ENCODE measurements at regions not wholly inside any gene's neighbourhood (a gene's known extent, or its start where the extent isn't known, plus 50 kb on each side); places are given as distances from the start of the nearest gene placed in this dataset.
A peak's percentile ranks its signal among the peaks of the same experiment; 100 is the strongest.

GRCh38 chr2:191565120-191565519, 112.8 kb upstream of the NABP1 start:
- no peak for DNase-seq

DNA sequence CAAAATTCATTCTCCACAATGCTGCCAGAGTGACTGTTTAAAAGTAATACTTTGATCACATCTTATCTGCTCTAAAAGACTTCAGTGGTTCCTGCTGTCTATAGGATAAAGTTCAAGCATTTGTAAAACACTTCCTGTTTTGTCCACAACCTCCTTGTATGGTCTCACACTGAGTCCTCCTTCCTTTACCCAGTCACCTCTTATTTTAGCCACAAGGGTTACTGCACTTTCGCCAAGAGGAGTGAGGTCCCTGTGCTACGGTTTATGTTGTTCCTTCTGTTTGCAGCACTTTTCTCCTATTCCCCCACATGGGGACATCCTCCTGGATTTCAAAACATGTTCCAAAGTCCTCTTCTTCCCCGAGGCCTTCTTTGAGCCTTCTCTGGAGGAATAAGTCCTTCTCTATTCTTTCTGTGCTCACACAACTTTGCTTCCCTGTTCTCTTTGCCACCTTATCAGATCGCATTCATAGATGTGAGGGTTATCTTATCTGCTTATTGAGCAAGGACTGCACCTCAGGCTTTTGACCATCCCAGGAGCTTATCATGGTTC, 112.2 kb upstream of the NABP1 start:
- peak; percentile 16 for DNase-seq

DNA sequence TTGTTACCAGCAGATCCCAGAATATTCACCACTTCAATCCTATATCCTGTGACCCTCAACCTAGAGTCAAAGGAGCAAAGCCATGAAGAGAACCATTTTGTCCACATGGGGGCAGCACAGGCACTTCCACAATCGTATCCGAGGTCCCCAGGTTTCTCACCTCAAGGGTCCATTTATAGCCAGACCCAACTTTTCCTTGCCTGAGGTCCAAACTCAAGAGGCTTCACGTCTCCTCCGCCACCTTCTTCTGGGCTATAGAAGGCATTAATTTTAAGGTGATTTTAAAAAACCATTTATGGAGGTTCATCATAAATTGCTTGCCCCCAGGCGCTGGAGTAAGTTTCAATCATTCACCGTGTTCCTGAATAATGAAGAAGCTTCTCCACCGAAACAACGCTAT, 111.6 kb upstream of the NABP1 start:
- peak; percentile 75 for DNase-seq

GRCh38 chr2:191567206-191567605, 110.7 kb upstream of the NABP1 start:
- DNase-seq = no peak

- DNase-seq = no peak
Observed at GRCh38 chr2:191569025-191569424, 108.9 kb upstream of the NABP1 start.

DNA sequence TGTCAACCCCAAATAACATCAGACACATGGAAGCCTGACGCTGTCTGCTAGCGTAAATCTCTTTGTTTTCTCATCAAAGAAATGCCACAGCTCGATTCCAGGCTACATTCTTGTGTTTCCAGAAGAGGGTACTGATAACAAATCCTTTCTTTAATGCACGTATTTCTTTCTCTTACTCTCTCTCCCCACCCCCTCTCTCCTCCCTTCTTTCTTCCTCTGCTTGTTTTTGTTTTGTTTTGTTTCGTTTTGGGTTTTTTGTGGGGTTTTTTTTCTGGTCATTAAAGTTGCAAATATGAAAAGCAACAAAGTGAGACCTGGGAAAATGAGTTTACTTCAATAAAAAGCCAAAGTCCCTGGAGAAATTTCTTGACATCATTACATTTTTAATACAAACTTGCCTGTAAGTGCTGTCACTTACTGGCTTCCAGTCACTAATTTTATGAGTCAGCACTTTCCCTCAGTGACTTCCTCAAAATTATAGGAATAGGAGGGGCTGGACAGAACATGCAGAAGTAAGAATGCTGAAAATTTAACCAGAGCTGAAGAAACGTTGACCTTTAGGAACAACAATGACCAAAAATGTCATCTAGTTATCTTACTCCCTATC, 106.7 kb upstream of the NABP1 start:
- DNase-seq = peak; percentile 61

DNA sequence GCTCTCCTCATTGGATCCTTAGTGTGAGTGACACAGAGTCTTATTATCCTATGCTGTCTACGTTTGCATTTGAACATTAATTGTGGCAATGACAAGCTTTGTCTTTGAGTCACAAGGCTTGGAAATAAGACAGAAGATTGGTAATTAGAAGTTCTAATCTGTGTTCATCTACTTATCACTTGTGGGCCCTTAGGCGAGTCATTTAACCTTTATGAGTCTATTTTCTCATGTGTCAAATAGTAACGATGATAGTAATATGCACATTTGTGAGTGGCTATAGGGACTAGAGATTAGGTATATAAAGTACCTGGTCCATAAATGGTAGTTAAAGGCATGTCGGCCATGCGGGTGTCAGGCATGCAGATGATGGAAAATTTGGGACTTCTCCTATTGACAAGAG, 105.6 kb upstream of the NABP1 start:
- no peak for DNase-seq

DNA sequence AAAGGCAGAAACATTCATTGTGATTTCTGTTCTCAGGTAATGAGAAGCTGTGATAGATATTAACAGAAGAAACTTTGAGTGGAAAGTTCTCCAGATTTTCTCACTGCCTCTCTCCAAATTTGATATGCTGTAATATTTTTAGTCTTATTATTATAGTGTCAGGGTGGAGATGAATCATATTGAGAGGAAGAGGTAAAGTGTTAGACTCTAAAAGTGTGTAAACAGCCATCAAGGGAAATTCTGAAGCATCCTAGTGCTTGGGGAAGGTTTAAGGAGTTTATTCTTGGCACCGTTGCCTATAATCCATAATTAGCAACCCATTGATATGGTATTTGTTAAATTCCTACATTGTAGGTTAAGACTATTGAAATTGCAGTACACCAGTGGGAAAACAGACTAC, 104.7 kb upstream of the NABP1 start:
- DNase-seq = no peak

DNA sequence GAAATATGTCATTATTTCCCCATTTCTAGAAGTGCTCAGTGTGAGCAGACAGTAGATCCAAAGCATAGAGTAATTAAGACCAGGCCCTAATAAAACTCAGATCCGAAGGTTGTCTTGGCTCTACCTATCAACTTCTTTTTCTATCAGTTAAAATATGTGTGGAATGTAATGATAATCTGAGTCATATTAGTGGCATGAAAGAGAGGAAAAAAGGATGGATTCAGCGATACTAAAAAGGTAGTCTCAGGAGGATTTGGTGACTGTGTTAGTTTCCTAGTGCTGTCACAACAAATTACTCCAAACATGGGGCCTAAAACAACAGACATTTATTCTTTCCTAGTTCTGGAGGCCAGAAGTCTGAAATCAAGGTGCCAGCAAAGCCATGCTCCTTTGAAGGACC, 103.7 kb upstream of the NABP1 start:
- DNase-seq = no peak

DNA sequence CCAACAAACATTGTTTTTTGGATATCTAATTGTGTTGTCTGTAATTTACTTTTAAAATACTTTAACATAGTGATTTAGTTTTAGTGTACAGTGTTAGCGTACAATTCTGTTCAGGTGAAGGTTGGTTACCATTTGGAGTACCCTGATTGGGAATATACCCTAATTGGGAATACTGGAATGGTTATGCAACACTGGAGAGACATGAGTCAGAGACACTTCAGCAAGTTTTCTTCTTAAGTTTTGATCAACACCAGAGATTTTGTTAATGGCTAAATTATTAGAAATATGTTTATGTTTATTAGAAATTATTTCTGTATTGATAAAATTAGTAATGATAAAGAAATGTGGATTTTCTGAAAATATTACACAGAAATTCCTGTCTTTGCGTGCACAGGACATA, 100.3 kb upstream of the NABP1 start:
- no peak for DNase-seq

DNA sequence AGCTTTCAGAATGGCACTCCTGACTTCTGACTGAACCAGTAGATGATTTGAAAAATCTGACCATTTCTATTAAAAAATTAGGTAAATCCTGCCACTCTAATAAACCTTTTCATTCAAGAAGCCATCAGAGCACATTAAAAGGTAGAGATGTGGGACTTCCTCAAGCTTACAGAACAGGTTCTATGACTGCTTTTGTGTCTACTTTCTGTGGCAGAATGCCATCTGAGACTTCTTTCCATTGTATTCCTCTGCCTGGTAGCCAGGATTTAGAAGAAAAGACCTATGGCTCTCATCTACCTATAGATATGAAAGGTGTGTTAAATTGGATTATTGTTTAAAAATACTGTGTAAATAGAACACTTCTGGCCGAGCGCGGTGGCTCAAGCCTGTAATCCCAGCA, 99.9 kb upstream of the NABP1 start:
- no peak for DNase-seq

- no peak for DNase-seq
Observed at GRCh38 chr2:191580581-191580980, 97.4 kb upstream of the NABP1 start.

GRCh38 chr2:191581003-191581402, 96.9 kb upstream of the NABP1 start:
- no peak for DNase-seq

- no peak for DNase-seq
Observed at GRCh38 chr2:191582355-191582754, 95.6 kb upstream of the NABP1 start.

DNA sequence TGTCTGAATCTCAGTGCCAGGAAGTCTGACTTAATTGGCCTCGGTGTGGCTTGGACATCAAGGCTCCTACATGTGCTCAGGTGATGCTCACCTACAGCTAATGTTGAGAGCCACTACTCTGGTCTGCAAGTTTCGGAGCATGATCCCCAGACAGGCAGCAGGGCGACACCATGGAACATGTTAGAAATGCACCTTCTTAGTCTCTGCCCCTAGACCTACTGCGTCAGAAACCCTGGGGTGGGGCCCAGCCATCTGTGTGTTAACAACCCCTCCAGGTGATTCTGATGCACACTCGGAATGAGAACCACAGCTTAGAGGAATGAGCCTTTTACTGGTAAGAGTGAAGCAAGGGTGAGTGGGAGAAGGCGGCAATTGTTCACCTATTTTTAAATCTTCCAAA, 86.9 kb upstream of the NABP1 start:
- no peak for DNase-seq

- DNase-seq = no peak
Observed at GRCh38 chr2:191593622-191594385, 84.1 kb upstream of the NABP1 start.

DNA sequence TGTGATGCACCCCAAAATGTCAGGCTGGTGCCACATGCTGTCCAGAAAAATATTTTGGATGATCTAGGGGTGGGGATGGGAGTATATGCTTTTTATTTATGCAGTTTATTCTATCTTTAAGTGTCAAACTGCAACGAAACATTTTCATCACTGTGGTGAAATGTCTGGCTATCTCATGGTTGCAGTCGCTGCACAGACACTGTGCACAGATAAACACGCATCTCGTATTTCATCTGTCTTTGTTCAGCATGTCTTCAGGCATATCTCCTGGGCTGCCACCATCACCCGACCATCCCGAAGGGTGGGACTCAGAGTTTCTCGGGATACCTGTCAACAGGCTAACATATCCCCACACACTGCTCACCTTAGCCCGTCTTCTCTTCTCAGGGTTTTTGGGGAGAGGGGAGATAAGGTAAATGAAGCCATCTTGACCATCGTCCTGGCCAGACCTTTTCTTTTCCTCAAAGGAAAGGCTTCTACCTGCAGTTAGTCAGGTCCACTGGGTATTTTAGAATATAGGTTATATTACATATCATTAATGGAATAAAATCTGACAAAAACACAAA, 80.7 kb upstream of the NABP1 start:
- DNase-seq = no peak

DNA sequence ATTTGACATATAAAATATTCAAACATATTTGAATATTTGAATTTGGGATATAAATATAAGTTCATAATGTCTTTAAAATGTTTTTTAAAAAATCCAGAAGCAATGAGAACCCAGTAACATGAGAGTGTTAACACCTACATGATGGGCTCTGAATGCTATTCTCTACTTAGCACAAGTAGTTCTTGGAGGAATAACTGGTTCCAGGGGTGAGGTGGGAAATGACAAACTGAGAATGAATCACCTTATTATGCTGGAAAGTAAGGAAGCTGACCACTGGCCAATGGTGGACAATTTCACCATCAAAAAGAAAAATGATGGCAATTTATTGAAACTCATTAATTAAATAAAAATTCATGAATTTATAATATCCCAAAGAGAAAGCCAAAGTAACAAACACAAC, 79.6 kb upstream of the NABP1 start:
- no peak for DNase-seq

GRCh38 chr2:191601060-191601459, 76.9 kb upstream of the NABP1 start:
- DNase-seq = no peak

DNA sequence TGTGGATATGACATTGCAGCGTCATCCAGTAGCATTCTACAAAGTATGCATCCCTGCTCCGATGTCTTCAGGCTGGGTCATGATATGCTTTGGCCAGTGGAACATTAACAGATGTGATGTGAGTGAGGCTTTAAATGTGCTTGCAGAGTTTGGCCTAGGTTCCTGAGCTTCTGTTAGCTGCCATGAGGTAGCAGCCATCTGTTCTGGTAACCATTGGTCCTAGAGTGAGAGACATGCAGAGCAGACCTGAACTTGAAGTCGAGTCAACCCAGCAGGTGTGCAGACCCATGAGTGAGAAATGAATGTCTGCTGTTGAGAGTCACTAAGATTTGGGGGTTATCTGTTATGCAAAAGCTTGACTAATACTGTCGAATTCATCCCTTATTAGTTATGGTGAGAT, 73.8 kb upstream of the NABP1 start:
- DNase-seq = no peak

- no peak for DNase-seq
Observed at GRCh38 chr2:191607096-191607495, 70.8 kb upstream of the NABP1 start.

DNA sequence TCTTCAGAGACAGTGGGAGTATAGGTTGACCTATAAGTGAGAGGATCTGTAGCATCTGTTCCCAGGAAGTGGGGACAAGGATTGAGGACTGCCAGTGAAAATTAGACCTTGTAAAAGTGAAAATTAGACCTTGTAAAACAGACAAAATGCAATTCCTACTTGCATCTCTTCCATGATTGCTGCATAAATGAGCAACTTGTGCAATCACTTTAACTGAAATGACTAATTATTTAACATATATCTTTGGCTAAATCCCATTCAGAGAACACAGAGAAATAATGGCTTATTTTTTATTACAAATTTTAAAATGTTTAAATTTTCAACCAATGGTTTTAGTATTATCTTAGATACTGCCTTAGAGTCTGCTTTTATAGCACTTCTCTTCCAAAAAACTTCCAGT, 67.2 kb upstream of the NABP1 start:
- DNase-seq = no peak

DNA sequence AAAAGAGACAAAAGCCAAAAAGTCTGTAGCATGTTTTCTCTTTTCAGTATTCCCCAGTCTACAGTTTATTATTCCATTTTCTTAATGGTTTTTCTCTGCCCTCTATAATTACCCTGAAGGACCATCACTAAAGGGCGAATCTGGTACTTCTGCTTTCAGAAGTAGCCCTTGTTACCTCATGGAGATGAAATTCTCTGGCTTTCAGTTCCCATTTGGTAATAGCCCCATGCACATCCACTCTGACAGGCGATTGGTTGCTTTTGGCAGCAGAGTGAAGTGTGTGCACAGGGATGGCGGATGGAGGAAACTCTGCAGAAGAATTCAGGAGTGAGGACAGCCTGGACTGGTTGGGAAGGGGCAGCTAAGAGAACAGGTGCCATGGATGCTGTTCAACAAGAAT, 66.3 kb upstream of the NABP1 start:
- DNase-seq = peak; percentile 63

- no peak for DNase-seq
Observed at GRCh38 chr2:191612496-191612895, 65.4 kb upstream of the NABP1 start.
